ENCODE measurements at regions not wholly inside any gene's neighbourhood (a gene's known extent, or its start where the extent isn't known, plus 50 kb on each side); places are given as distances from the start of the nearest gene placed in this dataset.

- no peak for DNase-seq (ENCODE audit: low read depth)
Measured at GRCh38 chr11:19519912-19520641, 192.6 kb upstream of the NAV2 start.

DNA sequence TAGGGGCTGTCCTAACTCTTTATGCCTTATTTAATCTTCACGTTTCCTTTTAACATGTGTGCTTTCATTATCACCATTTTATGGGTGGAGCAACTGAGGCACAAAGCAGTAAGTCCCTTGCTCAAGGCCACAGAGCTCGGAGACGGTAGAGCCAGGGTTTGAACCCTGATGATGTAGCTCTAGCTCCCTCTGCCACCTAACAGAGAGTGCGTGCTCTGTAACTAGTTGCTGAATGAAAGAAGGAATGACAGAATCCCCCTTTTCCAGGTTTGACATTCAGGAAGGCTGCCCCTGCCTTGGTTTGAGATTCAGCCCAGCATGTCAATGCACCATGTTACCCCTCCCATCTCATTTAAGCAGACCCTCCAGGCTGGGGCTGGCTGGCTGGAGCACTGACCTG lies 193.3 kb upstream of the NAV2 start:
- no peak for DNase-seq (ENCODE audit: low read depth)

DNA sequence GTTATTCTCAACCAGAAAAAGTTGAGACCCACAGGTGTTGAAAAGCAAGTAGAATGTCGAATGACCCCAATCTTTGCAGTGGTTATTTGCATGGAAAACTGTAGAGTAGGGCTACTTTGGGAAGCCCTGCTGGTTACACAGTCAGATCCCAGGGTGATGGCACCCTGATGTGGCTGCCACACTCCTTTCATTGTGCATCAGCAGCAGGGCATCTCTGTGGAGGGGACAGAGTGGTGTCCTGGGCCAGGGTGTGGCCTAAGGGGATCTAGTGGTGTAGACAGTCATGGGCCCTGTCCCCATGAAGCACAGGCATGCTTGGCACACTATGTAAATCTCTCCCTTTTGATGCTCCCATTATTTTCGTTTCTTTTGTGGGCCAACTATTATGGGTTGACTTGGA lies 199.4 kb upstream of the NAV2 start:
- DNase-seq (ENCODE audit: low read depth) = no peak

GRCh38 chr11:19512618-19513017 lies 200.0 kb upstream of the NAV2 start:
- DNase-seq (ENCODE audit: low read depth) = no peak

DNA sequence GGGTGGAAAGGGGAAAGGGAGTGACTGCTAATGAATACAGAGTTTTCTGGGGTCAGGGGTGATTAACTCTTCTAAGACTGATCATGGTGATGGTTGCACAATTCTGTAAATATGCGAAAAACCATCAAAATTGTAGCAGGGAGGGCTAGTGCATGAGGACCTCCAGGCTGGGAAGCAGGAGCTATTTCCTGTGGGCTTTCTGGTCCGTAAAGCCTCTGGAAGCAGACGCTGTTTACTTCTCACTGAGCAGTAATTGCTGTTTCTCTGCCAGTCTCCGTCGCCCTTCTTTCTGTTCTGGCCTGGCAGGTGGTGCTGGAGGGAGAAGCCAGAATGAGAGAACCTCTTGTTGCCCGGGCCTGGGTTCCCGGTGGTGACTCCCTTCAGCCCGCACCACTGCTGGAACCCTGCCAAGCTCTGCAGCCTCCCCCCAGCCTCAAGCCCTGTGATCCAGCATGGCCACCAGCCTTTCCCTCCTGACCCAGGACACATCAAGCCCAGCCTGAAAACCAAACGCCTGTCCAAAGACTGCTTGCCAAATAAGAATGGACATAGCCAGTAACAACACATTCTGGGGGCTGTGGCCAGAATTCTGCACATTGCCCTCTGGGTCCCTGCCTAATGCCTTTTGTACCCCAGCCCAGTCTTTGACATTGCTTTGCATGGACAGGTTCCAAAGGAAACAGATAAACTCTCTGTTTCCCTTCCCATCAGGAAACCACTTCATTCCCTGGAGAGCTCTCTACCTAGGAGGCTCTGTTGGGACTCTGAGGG lies 201.0 kb upstream of the NAV2 start:
- DNase-seq (ENCODE audit: low read depth) = no peak

DNA sequence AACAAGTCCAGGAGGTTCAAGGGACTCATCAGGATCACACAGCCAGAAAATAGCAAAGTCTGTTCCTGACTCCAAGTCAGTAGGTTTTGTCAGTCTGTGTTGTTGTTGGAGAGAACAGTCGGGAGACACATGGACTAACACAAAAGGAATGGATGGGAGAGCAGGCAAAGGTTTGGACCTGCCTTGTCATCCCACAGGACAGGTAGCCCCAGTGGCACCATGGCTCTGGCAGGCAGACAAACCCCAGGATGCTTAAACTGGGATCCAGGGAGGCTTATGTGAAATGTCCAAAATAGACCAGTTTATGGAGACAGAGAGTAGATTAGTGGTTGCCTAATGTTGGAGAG lies 201.6 kb upstream of the NAV2 start:
- no peak for DNase-seq (ENCODE audit: low read depth)

DNA sequence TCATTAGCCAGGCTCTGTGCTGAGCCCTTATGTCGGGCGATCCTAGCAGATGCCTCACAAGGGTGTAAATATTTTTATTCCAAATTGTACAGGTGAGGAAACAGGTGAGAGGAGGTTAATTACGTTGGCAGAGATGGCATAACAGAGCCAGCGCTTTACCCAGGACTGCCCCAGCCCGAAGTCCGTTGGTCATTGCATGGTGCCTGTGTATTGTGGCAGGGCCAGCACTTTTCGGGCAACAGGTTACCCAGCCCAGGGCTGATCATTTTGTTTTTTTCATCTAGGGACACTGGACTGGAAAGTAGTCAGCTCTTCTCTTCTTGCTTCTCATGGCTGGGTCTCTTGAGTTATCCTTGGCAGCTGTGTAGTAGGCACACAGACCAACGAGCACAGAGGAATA lies 202.2 kb upstream of the NAV2 start:
- no peak for DNase-seq (ENCODE audit: low read depth)

- DNase-seq (ENCODE audit: low read depth) = no peak
Measured at GRCh38 chr11:19509215-19509614, 203.4 kb upstream of the NAV2 start.

DNA sequence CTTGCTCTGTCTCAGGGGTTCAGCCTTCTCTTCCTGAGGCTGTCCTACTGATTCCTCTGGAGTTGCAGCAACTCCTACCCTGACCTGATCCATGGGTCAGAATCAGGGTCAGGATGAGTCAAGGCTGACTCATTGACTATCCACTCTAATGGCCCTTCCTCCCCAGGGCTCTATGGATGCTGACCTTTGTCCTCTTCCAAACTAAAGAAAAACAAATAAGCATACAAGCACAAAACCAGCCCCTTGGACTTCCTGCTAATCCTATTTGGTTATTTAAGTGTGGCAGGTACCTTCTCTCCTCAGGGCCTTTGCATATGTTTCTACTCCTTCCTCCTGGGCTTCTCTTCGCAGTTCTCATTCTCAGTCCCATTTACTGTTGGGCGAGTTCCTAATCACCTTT lies 204.5 kb upstream of the NAV2 start:
- DNase-seq (ENCODE audit: low read depth) = peak; percentile 45

GRCh38 chr11:19506816-19507486 lies 205.7 kb upstream of the NAV2 start:
- DNase-seq (ENCODE audit: low read depth) = no peak

DNA sequence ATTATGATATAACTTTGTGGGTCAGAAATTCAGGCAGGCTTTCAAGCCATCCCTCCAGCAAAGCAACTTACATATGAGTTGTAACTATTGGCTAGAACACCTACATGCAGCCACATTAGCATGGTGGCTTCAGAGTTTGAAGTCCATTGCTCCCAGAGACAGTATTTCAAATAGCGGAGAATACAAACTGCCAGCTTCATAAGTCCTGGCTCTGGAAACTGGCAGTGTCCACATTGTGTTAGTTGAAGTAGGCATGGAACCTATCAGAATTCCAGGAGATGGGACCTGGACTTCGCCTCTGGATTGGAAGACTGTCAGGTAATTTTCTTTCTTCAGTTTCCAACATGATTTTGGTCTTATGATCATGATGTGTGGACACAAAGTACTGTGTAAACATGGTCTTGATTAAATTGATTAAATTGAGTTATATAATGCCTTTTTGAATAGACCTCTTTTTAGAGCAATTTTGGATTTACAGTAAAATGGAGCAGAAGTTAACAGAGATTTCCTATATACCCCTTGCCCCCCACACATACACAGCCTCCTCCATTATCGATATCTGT lies 209.9 kb upstream of the NAV2 start:
- DNase-seq (ENCODE audit: low read depth) = no peak

DNA sequence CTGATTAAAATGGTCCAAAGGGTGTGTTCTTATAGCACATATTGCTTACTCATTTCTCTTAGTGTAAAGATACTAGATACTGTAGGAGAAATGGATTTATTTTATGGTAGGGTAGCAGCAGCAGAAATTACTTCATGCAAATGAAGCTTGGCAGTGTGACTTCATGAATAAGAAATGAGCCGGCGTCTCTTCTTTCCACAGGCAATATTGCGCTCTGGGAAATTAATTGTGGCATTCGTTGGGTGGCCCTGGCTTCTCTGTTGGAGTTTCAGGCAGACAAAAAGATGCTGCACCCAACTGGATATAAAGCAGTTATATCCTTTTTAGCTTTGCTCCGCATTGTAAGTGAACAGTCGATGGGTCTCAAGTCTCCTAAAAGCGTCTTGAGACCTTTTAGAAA lies 211.0 kb upstream of the NAV2 start:
- no peak for DNase-seq (ENCODE audit: low read depth)

DNA sequence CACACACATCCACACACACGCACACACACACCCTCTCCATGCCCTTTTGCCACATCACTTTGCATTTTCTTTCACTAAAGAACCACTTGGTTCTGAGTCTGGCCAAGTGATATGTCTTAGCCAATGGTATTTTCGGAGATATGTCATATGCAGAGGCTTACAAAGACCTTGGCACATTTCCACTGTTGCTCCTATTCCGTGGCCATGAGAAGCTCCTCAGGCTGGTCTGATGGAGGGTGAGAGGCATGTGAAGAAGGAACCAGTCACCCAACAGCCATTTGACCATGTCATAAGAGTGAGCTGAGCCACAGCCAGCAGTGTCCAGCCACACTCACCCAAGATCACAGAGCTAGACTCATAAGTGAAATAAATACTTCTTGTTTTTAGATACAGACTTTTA lies 212.6 kb upstream of the NAV2 start:
- DNase-seq (ENCODE audit: low read depth) = peak; percentile 9

DNA sequence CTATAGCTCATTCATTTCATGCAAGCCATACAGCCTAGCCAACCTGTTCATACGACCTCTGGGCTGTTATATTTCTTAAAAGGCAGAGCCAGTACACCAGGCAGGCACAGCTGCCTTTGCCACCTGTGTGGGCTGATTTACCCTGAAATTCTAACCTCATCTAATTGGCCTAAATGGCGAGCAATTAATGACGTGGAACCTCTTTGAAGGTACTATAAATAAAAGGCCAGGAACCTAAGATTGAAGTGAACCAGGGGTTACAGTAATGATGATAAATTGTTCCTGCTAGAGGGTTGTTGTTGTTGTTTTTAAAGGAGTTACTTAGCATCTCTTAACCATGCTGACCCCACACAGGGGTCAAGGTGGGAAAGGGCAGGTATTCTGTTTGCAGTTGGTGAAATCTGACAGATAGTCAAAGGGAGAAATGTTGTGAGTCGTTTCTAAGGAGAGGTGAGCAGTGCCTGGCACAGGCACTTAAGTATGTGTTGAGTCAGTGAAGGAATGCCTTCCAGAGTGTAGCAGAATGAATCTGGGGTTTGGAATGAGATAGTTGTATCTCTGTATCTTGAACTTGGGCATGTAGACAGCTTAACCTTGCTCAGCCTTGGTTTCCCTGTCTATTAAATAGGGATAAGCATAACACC lies 213.5 kb upstream of the NAV2 start:
- peak; percentile 18 for DNase-seq (ENCODE audit: low read depth)

DNA sequence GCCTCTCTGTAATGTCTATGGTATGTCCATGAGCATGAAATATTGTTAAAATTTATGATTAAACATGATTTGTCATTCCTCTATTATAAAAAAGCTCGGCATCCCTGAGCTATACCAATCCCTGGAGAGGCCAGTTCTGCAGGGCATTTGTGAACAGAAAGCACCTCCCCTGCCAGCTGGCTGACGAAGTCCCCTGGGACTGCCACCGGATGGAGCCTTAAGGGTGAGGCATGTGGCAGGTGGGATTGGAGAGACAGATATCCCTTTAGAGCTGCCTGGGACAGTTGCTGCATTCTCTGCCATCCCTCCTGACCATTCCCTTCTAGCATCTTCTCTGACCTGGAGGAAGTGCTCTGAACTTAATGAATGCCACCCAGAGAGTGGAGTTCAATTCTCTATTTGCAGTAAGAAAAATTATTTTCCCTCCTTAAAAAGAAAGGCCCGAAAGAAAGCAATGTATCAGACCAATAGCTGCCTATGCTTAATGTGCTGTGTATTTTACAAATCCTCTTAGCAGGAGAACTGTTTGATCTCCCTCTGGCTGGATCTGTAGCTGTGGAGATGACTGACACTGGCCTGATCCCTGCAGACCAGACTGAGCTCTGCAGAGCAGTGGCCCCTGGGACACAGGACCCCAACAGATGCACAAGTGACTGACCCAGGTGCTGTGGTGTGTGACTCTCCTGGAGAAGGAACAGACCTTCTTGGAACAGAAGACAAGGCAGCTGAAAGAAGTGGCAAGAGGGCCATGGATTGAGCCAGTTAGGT lies 219.0 kb upstream of the NAV2 start:
- DNase-seq (ENCODE audit: low read depth) = no peak

GRCh38 chr11:19482319-19483100 lies 230.1 kb upstream of the NAV2 start:
- no peak for DNase-seq (ENCODE audit: low read depth)

GRCh38 chr11:19480540-19480939 lies 232.1 kb upstream of the NAV2 start:
- DNase-seq (ENCODE audit: low read depth) = no peak

DNA sequence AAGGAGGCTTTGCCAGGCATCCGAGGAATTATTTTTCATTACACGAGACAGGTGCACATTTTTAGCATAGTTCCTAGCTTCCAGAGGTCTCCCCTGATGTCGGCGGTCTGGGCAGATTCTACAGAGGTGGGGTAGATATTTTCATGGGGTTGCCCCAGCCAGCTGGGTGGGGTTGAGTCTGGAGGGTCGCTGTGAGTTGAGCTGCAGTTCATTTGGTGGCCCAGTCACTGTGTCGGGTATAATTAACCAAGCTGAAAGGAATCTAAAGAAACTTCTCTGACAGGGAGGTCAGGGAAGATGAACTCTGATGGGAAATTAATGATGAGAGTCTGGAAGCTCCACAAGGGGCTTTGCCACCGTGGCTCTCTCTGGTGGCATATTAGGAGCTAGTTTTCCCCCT lies 233.7 kb upstream of the NAV2 start:
- no peak for DNase-seq (ENCODE audit: low read depth)

- no peak for DNase-seq (ENCODE audit: low read depth)
Measured at GRCh38 chr11:19474954-19475721, 234.4 kb upstream of the E2F8 start.

GRCh38 chr11:19474211-19474610 lies 233.5 kb upstream of the E2F8 start:
- no peak for DNase-seq (ENCODE audit: low read depth)
